ENCODE measurements at regions not wholly inside any gene's neighbourhood (a gene's known extent, or its start where the extent isn't known, plus 50 kb on each side); places are given as distances from the start of the nearest gene placed in this dataset.

DNA sequence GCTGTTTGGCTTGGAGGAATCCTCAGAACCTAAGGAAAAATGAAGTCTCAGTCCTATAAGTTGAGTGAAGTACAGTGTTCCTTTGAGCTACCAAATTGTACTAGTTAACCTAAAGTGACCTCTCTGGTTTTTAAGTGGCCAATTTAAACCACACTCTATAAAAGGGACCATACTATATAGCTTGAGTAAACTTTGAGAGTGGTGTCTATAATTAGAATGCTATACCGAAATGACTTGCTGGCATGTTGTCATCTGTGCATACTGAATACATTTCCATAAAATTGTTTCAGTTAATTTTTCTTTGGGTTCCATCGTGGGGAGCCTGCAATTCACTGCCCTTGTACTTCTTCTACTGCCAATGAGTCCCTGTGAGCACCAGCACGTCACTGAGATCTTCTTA, 151.1 kb downstream of the DKK1 start:
- H2BK15ac ChIP-seq (ENCODE audit: low read depth, low read length): no peak overlapping the region
- intact Hi-C loops (cut with micrococcal nuclease): no loop called here
- H3K4ac ChIP-seq (ENCODE audit: low read depth, low read length): peak overlapping the region; percentile 43; the same call in 1 of the 2 replicates
- no peak overlapping the region for H2AFZ ChIP-seq (replicated peaks; ENCODE audit: low read length, poor library complexity)
- H3K27me3 ChIP-seq (ENCODE audit: control insufficient read depth, insufficient read depth, low read length): no peaks in the 10 kb centered on the region
- H2BK120ac ChIP-seq (ENCODE audit: low read depth, low read length): peak overlapping the region; percentile 58
- no TSS peak for BruUV-seq (replicated peaks)
- H3K18ac ChIP-seq (ENCODE audit: low read depth, low read length): no peak overlapping the region
- H3K36me3 ChIP-seq (ENCODE audit: control insufficient read depth, insufficient read depth, low read length): no peaks in the 10 kb centered on the region
- TF ChIP-seq BHLHE40 (IDR thresholded peaks at IDR 0.05; ENCODE audit: low read depth, low read length) (no peak), USF2 (IDR thresholded peaks at IDR 0.05; ENCODE audit: low read depth, low read length) (no peak), CEBPB (IDR thresholded peaks at IDR 0.05; ENCODE audit: low read depth, low read length) (no peak), NFE2L2 (IDR thresholded peaks at IDR 0.05; ENCODE audit: low read depth, low read length) (no peak), RFX5 (IDR thresholded peaks at IDR 0.05; ENCODE audit: low read depth, low read length) (no peak), POLR2A (IDR thresholded peaks at IDR 0.05; ENCODE audit: low read depth, low read length) (no peak), FOS (IDR thresholded peaks at IDR 0.05; ENCODE audit: low read depth, low read length) (no peak), SMC3 (IDR thresholded peaks at IDR 0.05; ENCODE audit: low read depth, low read length) (no peak), MXI1 (IDR thresholded peaks at IDR 0.05; ENCODE audit: borderline replicate concordance, low read depth, low read length) (no peak), MAFK (IDR thresholded peaks at IDR 0.05; ENCODE audit: low read depth, low read length) (no peak), RAD21 (IDR thresholded peaks at IDR 0.05; ENCODE audit: low read length) (no peak), CHD1 (IDR thresholded peaks at IDR 0.05; ENCODE audit: low read depth, low read length) (no peak), RCOR1 (IDR thresholded peaks at IDR 0.05; ENCODE audit: insufficient replicate concordance, low read length) (no peak), ELK1 (IDR thresholded peaks at IDR 0.05; ENCODE audit: borderline replicate concordance, low read depth, low read length) (no peak)
- TF ChIP-seq, protein P1, sequence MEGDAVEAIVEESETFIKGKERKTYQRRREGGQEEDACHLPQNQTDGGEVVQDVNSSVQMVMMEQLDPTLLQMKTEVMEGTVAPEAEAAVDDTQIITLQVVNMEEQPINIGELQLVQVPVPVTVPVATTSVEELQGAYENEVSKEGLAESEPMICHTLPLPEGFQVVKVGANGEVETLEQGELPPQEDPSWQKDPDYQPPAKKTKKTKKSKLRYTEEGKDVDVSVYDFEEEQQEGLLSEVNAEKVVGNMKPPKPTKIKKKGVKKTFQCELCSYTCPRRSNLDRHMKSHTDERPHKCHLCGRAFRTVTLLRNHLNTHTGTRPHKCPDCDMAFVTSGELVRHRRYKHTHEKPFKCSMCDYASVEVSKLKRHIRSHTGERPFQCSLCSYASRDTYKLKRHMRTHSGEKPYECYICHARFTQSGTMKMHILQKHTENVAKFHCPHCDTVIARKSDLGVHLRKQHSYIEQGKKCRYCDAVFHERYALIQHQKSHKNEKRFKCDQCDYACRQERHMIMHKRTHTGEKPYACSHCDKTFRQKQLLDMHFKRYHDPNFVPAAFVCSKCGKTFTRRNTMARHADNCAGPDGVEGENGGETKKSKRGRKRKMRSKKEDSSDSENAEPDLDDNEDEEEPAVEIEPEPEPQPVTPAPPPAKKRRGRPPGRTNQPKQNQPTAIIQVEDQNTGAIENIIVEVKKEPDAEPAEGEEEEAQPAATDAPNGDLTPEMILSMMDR (conservative IDR thresholded peaks at IDR 0.05; ENCODE audit: low read depth, low read length): no peak
- peaks cover 4% of the 10 kb centered on the region; the same call in 1 of the 2 replicates for H3K4me1 ChIP-seq (ENCODE audit: control insufficient read depth, insufficient read depth, low read length)
- no peak overlapping the region for H3K4me2 ChIP-seq (ENCODE audit: low read depth, low read length)
- H3K14ac ChIP-seq (replicated peaks; ENCODE audit: low read depth, low read length): no peak overlapping the region
- no peak overlapping the region for H2AK5ac ChIP-seq (ENCODE audit: low read depth, low read length)
- no peaks in the 10 kb centered on the region for H3K9me3 ChIP-seq (ENCODE audit: control insufficient read depth, insufficient read depth, low read length)
- ChIA-PET CTCF (interaction anchor here (0.6 kb wide), 1 partner anchor 13 kb away, joined by 5 read pairs; no protein-coding TSS in a partner anchor), POLR2A (ENCODE audit: unreplicated experiment) (no interaction called here)
- DNase-seq (no peak), ATAC-seq (ENCODE audit: low read depth) (no peak)
- in situ Hi-C loops (cut with MboI; ENCODE audit: low sequenced_read_pairs): no loop called here
- H4K8ac ChIP-seq (ENCODE audit: low read depth in 2 of 2, low read length in 2 of 2): no peak overlapping the region
- H3K4me3 ChIP-seq (ENCODE audit: insufficient read depth, low read depth, low read length): no peak overlapping the region
- WGBS, 2 experiments (ENCODE audit: extremely low coverage in 2 of 2, insufficient read length in 1 of 2): 60% methylated on average over 1 of the region's 3 CpGs; no CpG with 5 or more reads in 1 of the 2 experiments
- H3K9me1 ChIP-seq (ENCODE audit: insufficient read depth, low read length): no peaks in the 10 kb centered on the region
- H3K9ac ChIP-seq (ENCODE audit: low read depth, low read length): no peak overlapping the region
- no peak overlapping the region for H2BK5ac ChIP-seq (ENCODE audit: low read depth, low read length, poor library complexity, severe bottlenecking)
- dilution Hi-C loops (cut with HindIII; ENCODE audit: low sequenced_read_pairs, unreplicated experiment): no loop called here
- no peak overlapping the region for H2AK9ac ChIP-seq (replicated peaks; ENCODE audit: low read depth, low read length, poor library complexity)
- no peak overlapping the region for H4K91ac ChIP-seq (ENCODE audit: insufficient read depth, low read depth, low read length)
- H3K23ac ChIP-seq (ENCODE audit: low read depth, low read length): no peak overlapping the region
- H3K79me1 ChIP-seq (ENCODE audit: low read depth in 1 of 2, low read length in 2 of 2): no peaks in the 10 kb centered on the region
- H2BK20ac ChIP-seq (ENCODE audit: low read depth, low read length): no peak overlapping the region
- no peaks in the 10 kb centered on the region for H4K20me1 ChIP-seq (ENCODE audit: insufficient read depth, low read length)
- no peak overlapping the region for H3K27ac ChIP-seq (ENCODE audit: insufficient read depth, low read length)
- no peak overlapping the region for H4K5ac ChIP-seq (ENCODE audit: low read depth, low read length)
- no peak overlapping the region for H3K56ac ChIP-seq (ENCODE audit: extremely low read depth, insufficient read depth, low read length)

Measured in IMR-90 (cell line).